ENCODE measurements at regions not wholly inside any gene's neighbourhood (a gene's known extent, or its start where the extent isn't known, plus 50 kb on each side); places are given as distances from the start of the nearest gene placed in this dataset.

- no peak overlapping the region for H3K27ac ChIP-seq
- H3K4me1 ChIP-seq (replicated peaks): no peaks in the 10 kb centered on the region
- no peaks in the 10 kb centered on the region for H3K27me3 ChIP-seq (replicated peaks; ENCODE audit: insufficient read depth)
- intact Hi-C loops (cut with DNase I): no loop called here
- no peak overlapping the region for H3K4me3 ChIP-seq
- H3K9me3 ChIP-seq: no peaks in the 10 kb centered on the region
- WGBS: 41% methylated on average over 3 of the region's 3 CpGs
- DNase-seq (ENCODE audit: low spot score): no peak
- TF ChIP-seq POLR2A (IDR thresholded peaks at IDR 0.05): no peak
- no peak for TF ChIP-seq POLR2AphosphoS5 (IDR thresholded peaks at IDR 0.05)
- TF ChIP-seq CTCF (IDR thresholded peaks at IDR 0.05): no peak
- H3K36me3 ChIP-seq: no peaks in the 10 kb centered on the region
Measured at GRCh38 chr15:96560246-96560895, 229.9 kb downstream of the NR2F2 start.

GRCh38 chr15:96561593-96561992, 231.1 kb downstream of the NR2F2 start:
- no peak for DNase-seq (ENCODE audit: low spot score)
- Histone ChIP-seq H3K4me3 (no peak overlapping the region), H3K27ac (no peak overlapping the region), H3K27me3 (replicated peaks; ENCODE audit: insufficient read depth) (no peaks in the 10 kb centered on the region), H3K36me3 (no peaks in the 10 kb centered on the region), H3K9me3 (no peaks in the 10 kb centered on the region), H3K4me1 (replicated peaks) (no peaks in the 10 kb centered on the region)
- 82% methylated on average over 2 of the region's 2 CpGs for WGBS
- intact Hi-C loops (cut with DNase I): no loop called here
- TF ChIP-seq POLR2AphosphoS5 (IDR thresholded peaks at IDR 0.05): no peak
- no peak for TF ChIP-seq CTCF (IDR thresholded peaks at IDR 0.05)
- no peak for TF ChIP-seq POLR2A (IDR thresholded peaks at IDR 0.05)

- H3K27me3 ChIP-seq (replicated peaks; ENCODE audit: insufficient read depth): no peaks in the 10 kb centered on the region
- WGBS: 86% methylated on average over 3 of the region's 3 CpGs
- no peak overlapping the region for H3K27ac ChIP-seq
- intact Hi-C loops (cut with DNase I): no loop called here
- DNase-seq (ENCODE audit: low spot score): no peak
- H3K9me3 ChIP-seq: no peaks in the 10 kb centered on the region
- H3K36me3 ChIP-seq: no peaks in the 10 kb centered on the region
- no peak for TF ChIP-seq POLR2A (IDR thresholded peaks at IDR 0.05)
- TF ChIP-seq CTCF (IDR thresholded peaks at IDR 0.05): no peak
- no peak for TF ChIP-seq POLR2AphosphoS5 (IDR thresholded peaks at IDR 0.05)
- H3K4me1 ChIP-seq (replicated peaks): no peaks in the 10 kb centered on the region
- H3K4me3 ChIP-seq: no peak overlapping the region
Measured at GRCh38 chr15:96564546-96564945, 234.0 kb downstream of the NR2F2 start.

GRCh38 chr15:96565266-96565665, 234.8 kb downstream of the NR2F2 start:
- no peaks in the 10 kb centered on the region for H3K36me3 ChIP-seq
- no peaks in the 10 kb centered on the region for H3K9me3 ChIP-seq
- TF ChIP-seq CTCF (IDR thresholded peaks at IDR 0.05) (no peak), POLR2AphosphoS5 (IDR thresholded peaks at IDR 0.05) (no peak), POLR2A (IDR thresholded peaks at IDR 0.05) (no peak)
- H3K4me1 ChIP-seq (replicated peaks): no peaks in the 10 kb centered on the region
- H3K27ac ChIP-seq: no peak overlapping the region
- 83% methylated on average over 2 of the region's 2 CpGs for WGBS
- no peaks in the 10 kb centered on the region for H3K27me3 ChIP-seq (replicated peaks; ENCODE audit: insufficient read depth)
- H3K4me3 ChIP-seq: no peak overlapping the region
- no peak for DNase-seq (ENCODE audit: low spot score)
- intact Hi-C loops (cut with DNase I): no loop called here

DNA sequence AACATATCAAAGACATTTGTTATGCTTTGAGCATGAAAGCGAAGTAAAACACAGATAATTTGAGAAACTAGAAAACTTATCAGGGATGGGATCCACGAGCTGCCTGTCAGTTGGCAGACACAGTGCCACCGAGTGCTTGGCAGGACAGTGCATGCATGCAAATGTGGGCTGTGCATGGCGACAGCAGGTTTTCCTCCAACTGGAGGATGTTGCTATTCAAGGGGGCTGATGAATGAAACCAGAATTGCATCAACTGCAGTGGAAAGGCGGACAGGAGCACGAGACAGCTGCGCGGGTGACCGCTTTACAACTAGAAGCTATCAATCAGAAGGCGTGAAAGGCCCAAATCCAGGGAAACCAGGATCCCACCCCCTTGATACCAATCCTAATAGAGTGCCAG, 244.3 kb downstream of the NR2F2 start:
- no peak for DNase-seq (ENCODE audit: low spot score)
- intact Hi-C loops (cut with DNase I): loop anchor here (10.0 kb wide), 1 partner anchor 60 kb away; no protein-coding TSS in a partner anchor
- TF ChIP-seq POLR2AphosphoS5 (IDR thresholded peaks at IDR 0.05) (no peak), POLR2A (IDR thresholded peaks at IDR 0.05) (no peak), CTCF (IDR thresholded peaks at IDR 0.05) (no peak)
- H3K4me1 ChIP-seq (replicated peaks): no peaks in the 10 kb centered on the region
- H3K27me3 ChIP-seq (replicated peaks; ENCODE audit: insufficient read depth): no peaks in the 10 kb centered on the region
- H3K27ac ChIP-seq: no peak overlapping the region
- H3K4me3 ChIP-seq: no peak overlapping the region
- 83% methylated on average over 10 of the region's 10 CpGs for WGBS
- H3K36me3 ChIP-seq: no peaks in the 10 kb centered on the region
- no peaks in the 10 kb centered on the region for H3K9me3 ChIP-seq

Measured in prostate gland (tissue), 2 donors.